Mucosa of descending colon (tissue), 3 donors: ENCODE measurements at regions not wholly inside any gene's neighbourhood (a gene's known extent, or its start where the extent isn't known, plus 50 kb on each side); places are given as distances from the start of the nearest gene placed in this dataset.

ENCODE experiments used
- ATAC-seq: fragments of 200-7000 bp; cut with Tn5 transposase; one replicate; pipeline ENCODE4 v1.9.1; 2020; ENCODE audit warnings: mild to moderate bottlenecking, moderate library complexity
- DNase-seq, 3 donors: peaks; one replicate each; pipeline ENCODE4 v3.0.0-alpha.2; 2020
- H3K36me3 ChIP-seq: fragments of 200-600 bp; one replicate; pipeline ENCODE4 v1.8.0; 2021; ENCODE audit warnings: low read depth, mild to moderate bottlenecking
- H3K4me1 ChIP-seq: fragments of 200-600 bp; one replicate; pipeline ENCODE4 v1.8.0; 2021; ENCODE audit warnings: low read depth, mild to moderate bottlenecking
- H3K4me3 ChIP-seq: fragments of 200-600 bp; one replicate; pipeline ENCODE4 v1.8.0; 2021; ENCODE audit warnings: mild to moderate bottlenecking
- H3K9me3 ChIP-seq: fragments of 200-600 bp; one replicate; pipeline ENCODE4 v1.8.0; 2021; ENCODE audit warnings: mild to moderate bottlenecking
- CTCF ChIP-seq: fragments of 200-600 bp; IDR thresholded peaks from one replicate; pipeline ENCODE4 v1.8.0; 2022; ENCODE audit warnings: antibody characterized with exemption, mild to moderate bottlenecking
- intact Hi-C, 2 donors: fragments of 100-400 bp; cut with DNase I in 1 of 2; cut with micrococcal nuclease in 1 of 2; formaldehyde crosslinking; loops; one replicate each; pipeline versions ENCODE4 v1.11.0 to v1.11.1; 2022; cut with DNase I, micrococcal nuclease
- donor health status: DM: no; HTN: no; CAD: no; lungs with moderate emphysema.
- donor health status: DM: no; HTN: no; CAD: no.
- donor health status: DM: no; HTN: yes; CAD: no.

DNA sequence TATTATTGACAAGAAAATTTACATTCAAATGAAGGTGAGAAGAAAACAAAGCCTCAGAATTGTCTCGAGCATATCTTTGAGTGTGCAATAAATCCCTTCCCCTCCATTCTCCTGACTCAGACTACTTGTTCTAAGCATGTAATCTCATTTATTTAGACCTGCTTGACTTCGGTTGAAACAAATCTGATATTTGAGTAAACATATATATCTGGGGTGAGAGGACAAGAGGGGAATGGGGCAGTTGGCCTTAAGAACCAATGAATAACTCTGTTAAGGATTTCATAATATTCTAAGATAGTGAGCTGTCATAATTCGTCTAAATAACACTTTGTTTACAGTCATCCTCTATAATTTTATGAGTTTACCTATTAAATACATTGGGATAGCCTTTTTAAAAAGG, 142.7 kb downstream of the SIPA1L2 start:
- DNase-seq (no peak), ATAC-seq (no peak)
- TF ChIP-seq CTCF = no peak
- no peak overlapping the region for H3K4me3 ChIP-seq
- H3K9me3 ChIP-seq = no peaks in the 10 kb centered on the region
- H3K4me1 ChIP-seq = no peaks in the 10 kb centered on the region
- H3K36me3 ChIP-seq = no peaks in the 10 kb centered on the region
- intact Hi-C loops = no loop called here

DNA sequence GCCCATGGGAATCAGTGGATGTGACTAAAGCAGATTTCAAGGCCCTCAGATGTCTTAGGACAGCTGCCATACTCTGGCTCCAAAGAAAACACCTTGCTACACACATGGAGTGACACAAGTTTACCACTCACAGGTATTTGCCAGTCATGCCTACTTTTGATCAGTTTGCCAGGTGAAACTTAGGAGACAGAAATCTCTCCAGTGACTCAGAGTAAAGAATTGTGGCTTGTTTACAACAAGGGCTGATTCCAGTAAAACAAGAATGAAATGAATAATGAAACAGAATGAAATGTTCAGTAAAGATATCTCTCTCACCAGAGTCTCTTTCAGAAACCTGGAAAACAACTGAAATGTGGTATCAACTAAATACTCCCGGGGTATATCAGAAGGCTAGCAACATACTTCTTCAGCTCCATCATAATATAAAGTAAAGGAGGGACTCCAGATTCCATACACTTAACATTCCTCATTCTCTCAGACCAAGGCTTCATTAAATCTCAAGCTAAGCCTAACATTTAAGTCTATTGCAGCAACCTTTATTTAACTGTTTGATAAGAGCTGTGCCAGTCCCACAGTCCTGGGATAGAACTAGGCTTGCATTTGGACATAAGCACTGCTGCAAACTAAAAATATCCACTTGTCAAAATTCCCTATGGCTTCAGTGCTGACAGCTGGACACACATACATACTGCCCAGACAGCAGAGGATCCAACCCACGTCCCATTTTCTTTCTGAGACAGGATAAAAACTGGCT, 143.3 kb downstream of the SIPA1L2 start:
- ATAC-seq (no peak), DNase-seq (no peak)
- Histone ChIP-seq H3K4me1 (no peaks in the 10 kb centered on the region), H3K9me3 (no peaks in the 10 kb centered on the region), H3K36me3 (no peaks in the 10 kb centered on the region), H3K4me3 (no peak overlapping the region)
- TF ChIP-seq CTCF = no peak
- intact Hi-C loops = no loop called here

- intact Hi-C loops = no loop called here
- H3K36me3 ChIP-seq = no peaks in the 10 kb centered on the region
- no peaks in the 10 kb centered on the region for H3K4me1 ChIP-seq
- no peak for TF ChIP-seq CTCF
- no peak for ATAC-seq
- H3K9me3 ChIP-seq = no peaks in the 10 kb centered on the region
- no peak overlapping the region for H3K4me3 ChIP-seq
- DNase-seq = no peak
These were observed 143.9 kb downstream of the SIPA1L2 start for GRCh38 chr1:232486006-232486405.

DNA sequence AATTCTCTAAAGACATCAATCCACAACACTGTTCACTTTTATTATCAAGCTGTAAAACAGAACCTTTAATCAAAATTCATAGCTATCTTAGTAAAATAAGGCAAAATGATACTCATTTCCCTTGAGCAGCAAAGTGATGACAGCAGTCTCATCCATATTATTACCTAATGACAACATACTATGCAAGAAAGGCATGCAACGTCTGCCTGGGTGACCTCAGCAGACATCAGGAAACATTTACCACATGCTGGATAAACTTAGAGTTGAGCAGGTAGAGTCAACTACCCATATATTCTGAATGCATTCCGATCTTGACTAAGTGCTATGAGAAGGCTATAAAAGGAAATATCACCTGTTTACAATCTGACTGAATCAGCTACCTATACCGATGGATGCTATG, 145.1 kb downstream of the SIPA1L2 start:
- Histone ChIP-seq H3K36me3 (no peaks in the 10 kb centered on the region), H3K9me3 (no peaks in the 10 kb centered on the region), H3K4me3 (no peak overlapping the region), H3K4me1 (no peaks in the 10 kb centered on the region)
- intact Hi-C loops = no loop called here
- TF ChIP-seq CTCF = no peak
- no peak for DNase-seq
- ATAC-seq = no peak

- intact Hi-C loops = no loop called here
- H3K36me3 ChIP-seq = no peaks in the 10 kb centered on the region
- no peak for TF ChIP-seq CTCF
- no peaks in the 10 kb centered on the region for H3K4me1 ChIP-seq
- H3K4me3 ChIP-seq = no peak overlapping the region
- no peak for ATAC-seq
- H3K9me3 ChIP-seq = no peaks in the 10 kb centered on the region
- no peak for DNase-seq
These were observed 146.1 kb downstream of the SIPA1L2 start for GRCh38 chr1:232483826-232484225.

- TF ChIP-seq CTCF = no peak
- DNase-seq = no peak
- no peaks in the 10 kb centered on the region for H3K4me1 ChIP-seq
- H3K4me3 ChIP-seq = no peak overlapping the region
- intact Hi-C loops = no loop called here
- no peak for ATAC-seq
- no peaks in the 10 kb centered on the region for H3K9me3 ChIP-seq
- no peaks in the 10 kb centered on the region for H3K36me3 ChIP-seq
These were observed 148.8 kb downstream of the SIPA1L2 start for GRCh38 chr1:232481091-232481490.
